Astrocyte of the hippocampus (primary cell): ENCODE measurements at regions not wholly inside any gene's neighbourhood (a gene's known extent, or its start where the extent isn't known, plus 50 kb on each side); places are given as distances from the start of the nearest gene placed in this dataset.
"Not testable (repeated sequence)": the region's sequence is repeated elsewhere in the genome, so short reads cannot be mapped to it uniquely, and the experiment has no call there.

Experiments used
- DNase-seq: peaks from one replicate; pipeline ENCODE4 v3.0.0; 2011; ENCODE audit warnings: low read depth, low spot score

DNA sequence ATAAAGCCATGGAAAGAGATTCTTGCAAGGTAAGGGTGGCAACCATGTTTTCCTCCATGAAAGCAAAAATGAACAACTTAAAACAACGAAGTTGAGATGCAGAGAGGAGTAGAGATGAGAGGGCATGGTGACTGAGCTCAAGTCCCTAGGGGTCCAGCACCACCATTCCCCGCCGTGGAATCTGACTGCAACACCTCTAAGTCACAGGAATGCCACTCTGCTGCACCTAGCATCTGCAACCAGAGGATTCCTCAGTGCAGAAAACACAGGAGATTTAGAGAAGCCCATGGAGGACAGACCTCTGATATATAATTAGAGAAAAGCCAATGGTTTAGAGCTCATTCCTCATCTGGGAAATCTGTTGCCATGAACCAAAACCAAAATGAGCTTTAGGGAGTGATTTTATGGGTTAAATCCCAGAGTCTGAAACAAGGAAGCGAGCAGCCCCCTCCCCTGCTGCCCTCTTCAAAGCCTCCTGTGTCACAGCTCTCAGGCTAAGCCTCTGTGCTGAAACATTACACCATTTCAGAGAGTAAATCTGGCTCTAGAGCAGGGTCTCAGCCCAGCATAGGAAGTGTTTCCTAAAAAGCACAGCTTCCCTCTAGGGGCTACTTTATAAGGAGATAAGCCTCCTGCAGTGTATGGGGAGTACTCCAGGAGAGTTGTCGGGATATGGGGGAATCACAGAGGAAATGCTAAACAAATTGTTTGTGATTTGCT, 1043.6 kb downstream of the UQCRFS1 start:
- no peak for DNase-seq

DNA sequence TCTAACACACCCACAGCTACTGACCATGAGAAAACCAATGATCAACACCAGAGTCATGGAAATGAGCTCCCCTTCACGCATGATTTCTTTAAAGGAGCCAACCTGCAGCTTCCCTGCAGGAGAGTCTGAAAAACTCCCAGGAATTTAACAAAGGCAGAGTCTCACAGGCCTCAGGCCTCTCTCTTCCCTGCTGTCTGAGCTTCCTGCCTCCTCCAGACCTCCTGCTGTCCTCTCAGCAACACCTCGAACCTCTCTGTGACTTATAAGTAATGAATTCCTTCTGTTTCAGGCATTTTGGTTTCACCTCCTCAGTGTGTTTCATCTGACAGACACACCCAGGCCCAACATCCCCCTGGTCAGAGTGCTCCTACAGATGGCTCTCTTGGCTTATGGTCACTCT, 1044.4 kb downstream of the UQCRFS1 start:
- no peak for DNase-seq

DNA sequence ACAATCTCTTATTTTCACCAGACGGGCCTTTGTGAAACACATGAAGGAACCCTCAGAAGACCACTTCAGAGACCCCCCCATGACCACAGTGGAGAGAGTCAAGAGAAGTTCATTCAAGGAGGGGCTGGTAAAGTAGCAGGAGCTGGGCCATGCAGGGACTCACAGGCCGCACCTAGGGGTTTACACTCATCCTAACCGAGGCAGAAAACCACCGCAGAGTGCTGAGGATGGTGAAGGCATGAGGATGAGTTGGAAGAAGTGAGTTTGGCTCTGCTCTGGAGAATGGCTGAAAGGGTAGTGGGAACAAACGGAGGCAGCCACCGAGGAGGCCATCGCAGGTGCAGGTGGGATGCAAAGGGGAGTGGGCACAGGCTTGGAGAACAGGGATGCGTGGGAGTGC, 1046.9 kb downstream of the UQCRFS1 start:
- DNase-seq = no peak

DNA sequence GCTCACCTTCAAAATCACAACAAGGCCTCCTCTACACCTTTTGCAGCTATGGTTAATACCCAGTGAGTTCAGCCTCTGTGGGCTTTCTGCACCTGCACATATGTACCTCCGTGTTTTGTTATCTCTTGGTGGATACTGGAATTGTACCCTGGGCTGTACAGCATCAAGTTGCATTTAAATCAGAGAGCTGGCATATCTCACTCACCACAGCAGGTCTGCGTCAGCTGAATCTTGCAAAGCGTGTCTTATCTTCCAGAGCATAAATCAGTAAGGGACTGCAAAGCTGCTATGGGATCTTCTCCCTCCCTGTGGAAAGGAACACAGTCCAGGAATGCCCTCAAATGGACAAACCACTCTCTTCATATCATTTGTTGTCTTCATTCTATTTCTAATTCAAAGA, 1048.7 kb downstream of the UQCRFS1 start:
- no peak for DNase-seq

DNA sequence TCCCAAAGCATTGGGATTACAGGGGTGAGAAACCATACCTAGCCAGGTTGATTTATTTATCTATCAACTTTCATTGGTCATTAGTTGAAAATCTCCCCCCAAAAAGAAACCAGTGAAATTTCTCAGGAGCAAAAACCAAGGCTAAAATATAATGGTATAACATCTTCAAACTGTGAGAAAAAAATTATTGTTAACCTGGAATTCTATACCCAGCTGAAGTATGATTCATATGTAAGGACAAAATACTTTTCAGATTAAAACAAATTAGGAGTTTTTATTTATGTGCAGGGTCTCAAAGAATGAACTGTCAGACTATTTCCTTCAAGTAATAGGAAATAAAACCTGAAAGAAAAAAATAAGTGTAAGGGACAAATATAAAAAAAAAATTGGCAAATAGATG, 1053.9 kb downstream of the UQCRFS1 start:
- DNase-seq = no peak

DNA sequence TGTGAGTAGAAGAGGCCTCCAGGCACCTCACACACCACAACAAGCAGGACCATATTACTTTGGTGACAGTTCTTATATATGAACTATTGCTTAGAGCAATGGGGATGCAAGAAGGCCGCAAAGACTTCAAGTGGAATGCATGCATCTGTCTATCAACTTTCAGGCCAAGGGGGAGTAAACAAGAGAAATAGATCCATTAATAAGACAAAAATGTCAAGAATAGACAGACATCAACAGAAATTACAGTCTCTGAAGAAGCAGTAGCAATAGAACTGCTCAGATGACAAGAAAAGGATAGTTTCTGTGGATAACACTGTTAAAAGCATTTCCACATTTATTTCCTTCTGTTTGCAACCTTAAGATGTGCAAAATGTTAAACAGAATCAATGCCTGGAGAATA, 1057.7 kb downstream of the UQCRFS1 start:
- DNase-seq = no peak

DNA sequence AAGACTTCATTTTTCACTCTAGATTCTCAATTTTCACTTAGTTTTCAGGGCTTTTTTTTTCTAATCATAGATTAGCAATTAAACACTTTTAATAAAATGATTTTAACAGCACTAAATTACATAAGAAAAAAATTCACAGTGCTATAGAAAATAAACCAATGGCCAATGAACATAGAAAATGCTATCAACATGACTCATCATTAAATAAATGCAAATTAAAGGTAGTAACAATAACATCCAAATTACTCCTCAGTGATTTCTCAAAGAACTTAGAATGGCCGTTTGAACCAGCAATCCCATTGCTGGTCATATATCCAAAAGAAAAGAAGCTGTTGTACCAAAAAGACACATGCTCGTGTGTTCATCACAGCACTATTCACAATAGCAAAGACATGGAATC, 1058.9 kb downstream of the UQCRFS1 start:
- no peak for DNase-seq

DNA sequence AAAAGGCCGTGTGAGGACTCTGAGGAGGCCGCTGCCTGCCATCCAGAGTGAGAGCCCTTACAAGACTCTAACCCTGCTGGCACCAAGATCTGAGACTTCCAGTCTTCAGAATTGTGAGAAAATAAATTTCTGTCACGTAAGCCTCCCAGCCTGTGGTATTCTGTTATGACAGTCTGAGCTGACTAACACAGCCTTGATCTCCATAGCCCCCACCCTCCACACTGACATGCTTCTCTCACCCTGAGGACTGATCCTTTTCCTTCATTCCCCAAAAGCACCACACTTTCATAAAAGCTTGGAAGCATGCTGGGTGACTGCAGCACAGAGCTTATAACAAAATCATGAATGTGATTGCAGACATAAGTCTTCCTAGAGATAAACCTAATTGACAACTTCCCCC, 1059.8 kb downstream of the UQCRFS1 start:
- DNase-seq = peak; percentile 25

DNA sequence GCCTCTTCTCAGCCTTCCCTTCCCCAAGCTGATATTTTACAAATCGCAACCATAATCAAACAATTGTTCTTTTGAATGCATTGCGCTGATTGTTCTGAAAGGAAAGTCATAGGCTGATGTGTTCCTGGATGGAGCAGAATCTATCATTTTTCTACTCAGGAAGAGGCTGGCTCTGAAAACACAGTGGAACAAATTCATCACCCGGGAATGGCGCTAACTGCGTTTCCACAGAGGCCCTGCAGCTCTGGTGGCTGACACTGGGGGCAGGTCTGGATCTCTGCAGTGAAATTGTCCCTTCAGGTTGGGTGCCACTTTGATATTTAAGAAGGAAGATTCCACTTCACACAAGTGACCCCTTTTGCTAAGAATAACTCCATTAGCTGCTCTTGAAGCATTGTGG, 1060.8 kb downstream of the UQCRFS1 start:
- DNase-seq = no peak

DNA sequence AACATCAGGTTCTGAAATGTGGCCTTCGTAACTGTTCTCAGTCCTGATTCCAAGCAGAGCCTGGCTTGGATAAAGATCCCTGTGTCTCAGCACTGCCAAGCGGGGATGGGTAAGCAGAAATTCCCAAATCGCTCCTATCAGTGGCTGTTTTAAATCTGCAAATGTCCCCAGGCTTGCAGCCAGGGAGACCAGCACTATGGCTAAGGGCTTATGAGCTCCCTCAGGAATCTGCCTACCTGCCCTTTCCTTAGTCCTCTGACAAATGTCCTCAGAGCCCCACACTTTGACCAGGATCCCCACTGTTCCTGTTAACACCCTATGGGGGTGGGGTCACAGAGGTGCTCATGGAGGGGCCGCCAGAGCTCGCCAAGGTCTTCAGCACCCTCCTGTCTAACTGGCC, 1062.8 kb downstream of the UQCRFS1 start:
- no peak for DNase-seq

DNA sequence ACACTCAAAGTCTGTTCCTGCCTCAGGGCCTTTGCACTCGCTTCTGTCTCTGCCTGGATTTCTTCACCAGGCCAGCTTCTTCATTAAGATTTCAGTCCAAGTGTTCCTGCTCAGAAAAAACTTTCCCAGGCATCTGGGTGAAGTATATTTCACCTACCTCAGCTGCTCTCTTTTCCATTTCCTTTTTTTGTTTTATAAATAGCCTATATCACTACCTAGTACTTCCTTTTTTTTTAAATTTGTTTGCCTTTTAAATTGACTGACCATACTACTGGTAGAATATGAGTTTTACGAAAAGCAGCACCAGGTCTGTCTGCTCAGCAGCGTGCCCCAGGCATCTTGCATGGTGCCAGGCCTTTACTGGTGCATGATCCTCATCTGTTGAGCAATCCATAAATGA, 1064.4 kb downstream of the UQCRFS1 start:
- no peak for DNase-seq

DNA sequence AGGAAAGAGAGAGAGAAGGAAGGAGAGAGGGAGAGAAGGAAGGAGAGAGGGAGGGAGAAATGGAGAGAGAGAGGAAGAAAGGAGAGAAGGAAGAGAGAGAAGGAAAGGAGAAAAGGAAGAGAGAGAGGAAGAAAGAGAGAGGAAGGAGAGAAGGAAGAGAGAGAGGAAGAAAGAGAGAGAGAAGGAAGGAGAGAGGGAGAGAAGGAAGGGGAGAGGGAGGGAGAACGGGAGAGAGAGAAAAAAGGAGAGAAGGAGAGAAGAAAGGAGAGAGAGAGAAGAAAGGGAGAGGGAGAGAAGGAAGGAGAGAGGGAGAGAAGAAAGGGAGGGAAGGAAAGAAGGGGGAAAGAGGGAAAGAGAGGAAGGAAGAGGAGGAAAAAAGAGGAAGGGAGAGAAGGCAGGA, 1070.7 kb downstream of the UQCRFS1 start:
- DNase-seq = no peak

DNA sequence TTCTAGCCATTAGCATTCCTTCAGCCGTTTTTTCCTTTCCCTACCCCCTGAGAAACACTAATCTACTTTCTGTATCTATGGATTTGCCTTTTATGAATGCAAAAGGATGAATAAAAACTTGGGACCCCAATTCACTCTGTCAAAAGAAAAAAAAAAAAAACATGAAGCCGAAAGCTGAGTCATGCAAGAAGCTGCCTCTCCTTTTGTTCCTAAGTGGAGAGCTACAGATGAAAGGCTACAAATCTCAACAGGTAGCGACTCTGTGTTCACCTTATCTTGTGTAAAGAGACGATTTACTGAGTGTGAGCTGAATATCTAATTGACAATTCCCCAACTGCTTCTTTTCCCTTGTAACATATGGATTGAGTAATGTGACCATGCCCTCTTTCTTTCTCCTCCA, 1072.8 kb downstream of the UQCRFS1 start:
- DNase-seq = no peak

DNA sequence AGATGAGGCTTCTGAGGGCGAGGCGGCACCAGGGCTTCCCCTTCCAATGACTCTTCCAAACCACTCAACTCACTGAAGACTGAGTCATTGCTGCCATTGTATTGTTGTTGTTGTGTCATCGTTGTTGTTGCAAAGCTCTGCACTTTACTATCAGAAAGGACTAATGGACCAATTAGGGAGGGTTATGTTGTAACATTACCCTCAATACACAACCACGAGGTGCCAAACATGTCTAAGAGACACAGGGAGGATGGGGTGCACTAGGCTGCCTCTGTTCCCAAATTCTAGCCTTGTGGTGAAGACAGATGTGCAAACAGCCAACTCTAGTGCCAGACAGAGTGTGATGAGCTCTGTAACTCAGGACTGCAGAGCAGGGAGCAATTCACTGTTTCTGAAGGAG, 1075.2 kb downstream of the UQCRFS1 start:
- no peak for DNase-seq

DNA sequence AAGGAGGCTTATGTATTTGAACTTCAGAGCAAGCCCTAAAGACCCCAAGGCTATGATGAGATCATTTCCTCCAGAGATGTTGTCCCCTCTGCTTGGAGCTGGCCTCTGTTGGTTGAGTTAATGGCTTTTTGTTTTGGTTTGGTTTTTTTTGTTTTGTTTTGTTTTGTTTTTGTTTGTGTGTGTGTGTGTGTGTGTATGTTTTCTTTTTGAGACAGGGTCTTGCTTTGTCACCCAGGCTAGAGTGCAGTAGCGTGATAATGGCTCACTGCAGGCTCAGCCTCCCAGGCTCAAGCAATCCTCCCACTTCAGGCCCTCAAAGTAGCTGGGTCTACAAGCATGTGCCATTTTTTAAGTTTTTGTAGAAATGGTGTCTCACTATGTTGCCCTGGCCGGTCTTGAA, 1076.2 kb downstream of the UQCRFS1 start:
- DNase-seq = no peak

DNA sequence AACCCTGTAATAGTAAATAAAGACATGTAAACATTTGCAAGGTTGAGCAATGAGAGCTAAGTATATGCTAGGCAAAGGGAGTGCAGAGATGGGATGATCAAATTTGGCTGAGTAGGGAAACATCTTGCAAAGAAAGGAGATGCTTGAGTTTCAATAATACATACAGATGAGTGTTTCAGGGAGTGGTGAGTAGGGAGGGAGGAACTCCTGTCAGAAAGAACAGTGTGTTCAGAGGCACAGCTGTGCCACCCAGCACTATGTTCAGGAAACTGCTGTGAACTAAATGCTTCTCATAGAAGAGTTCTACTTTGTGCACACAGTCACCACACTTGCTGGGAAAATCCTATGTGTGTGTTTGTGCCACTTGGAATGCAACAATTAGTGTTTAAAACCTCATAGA, 1077.1 kb downstream of the UQCRFS1 start:
- DNase-seq = no peak

DNA sequence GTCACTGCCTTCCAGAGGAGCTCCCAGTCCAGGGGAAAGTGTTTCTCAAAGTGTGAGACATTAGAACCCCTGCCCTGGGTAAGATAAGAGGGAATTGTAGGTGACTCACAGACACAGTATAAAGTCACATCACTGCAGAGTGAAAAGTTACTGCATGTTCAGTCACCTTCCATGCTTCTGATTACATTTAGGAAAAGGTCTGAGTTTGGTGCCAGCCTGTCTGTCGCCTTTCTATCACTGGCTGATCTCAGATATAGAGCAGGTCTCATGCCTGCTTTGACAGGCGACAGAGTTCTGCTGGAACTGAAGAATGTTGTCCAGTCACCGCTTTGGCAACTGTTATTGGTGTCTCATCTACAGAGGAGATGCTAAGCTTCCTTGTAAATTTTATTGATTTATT, 1078.6 kb downstream of the UQCRFS1 start:
- no peak for DNase-seq

DNA sequence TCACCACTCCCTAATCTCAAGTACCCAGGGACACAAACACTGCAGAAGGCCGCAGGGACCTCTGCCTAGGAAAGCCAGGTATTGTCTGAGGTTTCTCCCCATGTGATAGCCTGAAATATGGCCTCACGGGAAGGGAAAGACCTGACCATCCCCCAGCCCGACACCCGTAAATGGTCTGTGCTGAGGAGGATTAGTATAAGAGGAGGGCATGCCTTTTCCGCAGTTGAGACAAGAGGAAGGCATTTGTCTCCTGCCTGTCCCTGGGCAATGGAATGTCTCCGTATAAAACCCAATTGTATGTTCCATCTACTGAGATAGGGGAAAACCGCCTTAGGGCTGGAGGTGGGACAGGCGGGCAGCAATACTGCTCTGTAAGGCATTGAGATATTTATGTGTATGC, 1082.1 kb downstream of the UQCRFS1 start:
- not testable (repeated sequence) for DNase-seq

DNA sequence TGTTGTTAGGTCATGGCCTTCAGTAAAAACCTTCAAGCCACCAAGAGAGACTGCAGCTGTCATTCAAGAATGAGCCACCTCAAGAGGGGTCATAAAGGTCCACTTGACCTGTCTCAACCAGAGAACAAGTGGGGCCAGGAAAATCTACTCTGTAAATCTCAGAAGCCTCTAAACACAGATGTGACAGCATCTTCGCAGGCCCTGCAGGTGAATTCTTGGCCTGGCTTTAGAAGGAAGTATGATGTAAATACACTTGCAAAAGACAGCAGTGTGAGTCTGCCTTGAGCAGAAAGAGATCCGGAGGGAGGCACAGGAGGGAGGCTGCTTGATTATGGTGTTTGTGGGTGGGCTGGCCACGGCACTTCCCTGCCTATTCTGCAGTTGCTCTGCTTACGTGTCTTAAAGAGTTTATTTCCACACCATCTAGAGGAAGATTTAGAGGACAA, 1082.9 kb downstream of the UQCRFS1 start:
- DNase-seq = no peak

DNA sequence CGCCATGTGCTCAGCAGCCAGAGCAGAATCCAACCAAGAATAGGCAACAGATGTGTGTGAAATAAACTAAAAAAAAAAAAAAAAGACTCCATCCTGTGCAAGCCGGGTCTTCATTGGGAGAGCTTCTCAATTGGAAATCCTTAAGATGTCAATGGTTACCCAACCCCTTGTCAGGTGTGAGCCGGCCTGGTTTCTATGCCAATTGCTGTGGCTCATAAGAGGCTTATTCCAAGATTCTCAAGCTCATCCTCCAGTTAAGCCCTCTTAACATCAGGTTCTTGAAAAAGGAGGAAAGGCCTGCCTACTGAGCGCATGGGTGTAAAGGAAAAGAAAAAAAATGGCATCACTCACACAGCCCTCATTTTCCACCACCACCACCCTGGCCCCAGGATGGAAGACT, 1084.6 kb downstream of the UQCRFS1 start:
- DNase-seq = no peak

DNA sequence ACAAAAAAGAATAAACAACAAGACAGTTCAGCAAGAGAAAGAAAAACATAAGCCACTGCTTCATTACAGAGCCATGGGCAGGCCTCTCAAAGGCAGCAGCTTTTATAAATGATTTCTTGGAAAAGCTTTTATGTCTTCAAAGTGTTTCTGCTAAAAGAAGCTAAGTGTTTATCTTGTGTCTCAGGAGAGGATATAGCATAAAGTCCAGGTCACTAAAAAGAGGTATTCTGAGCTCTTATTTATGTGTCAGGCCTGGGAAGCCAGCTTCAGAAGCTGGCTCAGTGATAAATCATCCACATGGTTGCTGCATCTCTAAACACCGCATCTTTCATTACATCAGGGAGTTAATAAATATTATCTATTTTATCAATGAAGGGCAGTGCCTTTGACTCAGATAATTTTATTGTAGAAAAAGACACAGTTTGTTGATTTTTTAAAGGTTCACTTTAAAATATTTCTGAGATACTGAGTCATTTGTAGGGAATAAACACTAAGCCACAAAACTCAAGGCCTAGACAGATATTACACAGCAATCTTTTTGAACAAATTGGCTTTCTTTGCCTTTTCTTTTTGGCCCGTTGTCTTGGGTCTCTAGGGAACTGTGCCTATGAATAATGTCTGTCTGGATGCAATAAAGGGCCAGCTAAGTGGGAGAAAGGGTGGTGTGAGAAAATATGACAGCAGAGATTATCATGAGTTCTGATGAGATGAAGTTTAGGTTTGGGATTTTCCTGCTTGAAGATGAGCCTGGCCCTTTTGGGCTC, 1086.6 kb downstream of the UQCRFS1 start:
- DNase-seq = peak; percentile 2

DNA sequence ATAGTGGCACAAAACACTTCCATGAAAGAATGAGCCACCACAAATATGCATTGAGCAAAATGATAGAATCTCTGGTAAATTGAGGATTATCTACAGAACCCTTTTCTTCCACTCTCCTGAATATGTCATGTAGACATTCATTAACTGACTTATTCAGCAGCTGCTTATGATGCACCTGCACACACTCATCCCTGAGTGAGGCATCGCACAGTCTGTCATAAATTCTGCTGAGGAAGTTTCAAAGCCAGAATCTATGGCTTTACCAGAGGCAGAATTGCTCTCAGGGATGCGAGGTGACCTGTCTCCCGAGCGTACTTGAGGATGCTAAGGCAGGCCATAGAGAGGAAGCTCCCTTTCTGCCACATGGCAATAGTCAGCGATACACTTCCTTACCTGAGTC, 1090.2 kb downstream of the UQCRFS1 start:
- DNase-seq = no peak

DNA sequence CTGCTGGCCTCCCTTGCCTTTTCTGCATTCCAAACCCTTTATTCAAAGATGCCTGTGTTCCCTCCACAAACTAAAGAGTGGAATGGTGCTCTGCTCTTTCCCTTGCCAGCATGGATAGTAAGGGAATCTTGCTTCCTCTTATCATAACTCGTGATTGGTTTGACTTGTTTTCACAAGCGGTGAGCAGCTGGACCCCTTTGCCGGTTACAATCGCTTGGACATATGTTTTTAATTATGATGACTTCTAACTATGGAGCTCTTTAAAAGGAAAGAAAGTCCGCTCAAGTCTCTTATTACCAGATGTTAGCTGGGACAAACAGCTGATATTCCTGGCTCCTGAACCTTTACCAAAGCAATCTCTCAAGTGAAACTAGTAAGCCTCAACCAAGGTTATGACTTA, 1094.7 kb downstream of the UQCRFS1 start:
- no peak for DNase-seq
